K562 (cell line): ENCODE measurements at regions not wholly inside any gene's neighbourhood (a gene's known extent, or its start where the extent isn't known, plus 50 kb on each side); places are given as distances from the start of the nearest gene placed in this dataset.

Source experiments
- ATAC-seq: fragments of 200-7000 bp; cut with Tn5 transposase; 3 replicates; pipeline ENCODE4 v1.9.1; 2020; ENCODE audit warnings: moderate library complexity
- BruUV-seq: library from RNA; stranded (reverse); fragments of 400-500 nt; replicated peaks from 2 replicates; lab custom pipeline; 2021; lab: Mats Ljungman, UMichigan
- CTCF ChIA-PET: fragments of 300-600 bp; formaldehyde crosslinking; extraction: SDS; loops from one replicate; lab custom pipeline; 2021; ENCODE audit warnings: low intra/inter-chr PET ratio; lab: Yijun Ruan, JAX
- POLR2A ChIA-PET: fragments of 300-600, 350-650 bp; sonication (Branson Sonifier 250); formaldehyde crosslinking; extraction: SDS; loops from one replicate; lab custom pipeline; 2021; ENCODE audit warnings: antibody characterized with exemption, inconsistent platforms; lab: Yijun Ruan, JAX
- DNase-seq, 4 experiments: peaks; one replicate each; pipeline versions ENCODE4 v3.0.0 to v3.0.0-alpha.2; 2011 to 2018; ENCODE audit warnings: low spot score in 3 of 4, mixed read lengths in 3 of 4; ENCODE audit errors: extremely low read depth in 1 of 4
- FAIRE-seq: peaks from 2 replicates; lab custom pipeline; 2011; peaks lifted over from hg19 to GRCh38; lab: Jason Lieb, UNC
- H2AFZ ChIP-seq: 2 replicates; pipeline ENCODE4 v1.6.0; 2011; ENCODE audit warnings: low read depth, low read length, control low read depth, inconsistent platforms
- H3K27ac ChIP-seq: fragments of 200-600 bp; 3 replicates; pipeline ENCODE4 v1.8.0; 2011; ENCODE audit warnings: low read depth, mild to moderate bottlenecking, control low read depth, inconsistent platforms, low read length, moderate library complexity, mixed read lengths; ENCODE audit errors: extremely low read depth
- H3K27me3 ChIP-seq, 2 experiments: fragments of 300-600 bp in 1 of 2; 2 replicates in 1 of 2; 3 replicates in 1 of 2; pipeline versions ENCODE4 v1.6.0 to v1.8.0; 2011; ENCODE audit warnings: inconsistent platforms in 2 of 2, low read length in 2 of 2, mild to moderate bottlenecking in 1 of 2, mixed read lengths in 1 of 2, moderate library complexity in 1 of 2; ENCODE audit not compliant: control insufficient read depth in 2 of 2, insufficient read depth in 2 of 2
- H3K36me3 ChIP-seq: fragments of 300-600 bp; 3 replicates; pipeline ENCODE4 v1.8.0; 2011; ENCODE audit warnings: mild to moderate bottlenecking, low read length, inconsistent platforms; ENCODE audit not compliant: control insufficient read depth, insufficient read depth
- H3K4me1 ChIP-seq, 2 experiments: fragments of 200-600 bp in 1 of 2; replicated peaks in 1 of 2; 2 replicates in 1 of 2; 3 replicates in 1 of 2; pipeline versions ENCODE4 v1.5.1 to v1.8.0; 2011; ENCODE audit warnings: inconsistent platforms in 2 of 2, low read length in 2 of 2, mild to moderate bottlenecking in 1 of 2, mixed read lengths in 1 of 2, moderate library complexity in 1 of 2; ENCODE audit not compliant: control insufficient read depth in 2 of 2, insufficient read depth in 2 of 2
- H3K4me2 ChIP-seq: 2 replicates; pipeline ENCODE4 v1.6.1; 2011; ENCODE audit warnings: low read length, control low read depth, inconsistent platforms, mixed read lengths; ENCODE audit not compliant: insufficient read depth
- H3K4me3 ChIP-seq: fragments of 200-600 bp; sonication (generic), shearing (Covaris generic); 2 replicates; pipeline ENCODE4 v1.5.1; 2016; ENCODE audit warnings: control low read depth, inconsistent platforms
- H3K79me2 ChIP-seq: fragments of 200-600 bp; 3 replicates; pipeline ENCODE4 v1.8.0; 2011; ENCODE audit warnings: low read length, inconsistent platforms; ENCODE audit not compliant: control insufficient read depth, insufficient read depth
- H3K9ac ChIP-seq, 2 experiments: 2 replicates each; pipeline versions ENCODE4 v1.6.0 to v1.6.1; 2011; ENCODE audit warnings: low read depth in 2 of 2, low read length in 2 of 2, control low read depth in 1 of 2, inconsistent platforms in 1 of 2, mild to moderate bottlenecking in 1 of 2, mixed read lengths in 1 of 2; ENCODE audit not compliant: insufficient read depth in 1 of 2
- H3K9me1 ChIP-seq: one replicate; pipeline ENCODE4 v1.6.0; 2011; ENCODE audit warnings: inconsistent platforms, mild to moderate bottlenecking, low read length, moderate library complexity; ENCODE audit not compliant: control insufficient read depth, insufficient read depth
- H3K9me3 ChIP-seq: replicated peaks from 2 replicates; pipeline ENCODE4 v1.5.1; 2011; ENCODE audit warnings: low read depth, low read length, inconsistent platforms; ENCODE audit not compliant: control insufficient read depth, insufficient read depth
- H4K20me1 ChIP-seq: replicated peaks from 2 replicates; pipeline ENCODE4 v1.6.1; 2011; ENCODE audit warnings: low read length, inconsistent platforms, mixed read lengths; ENCODE audit not compliant: control insufficient read depth, insufficient read depth
- CREB3L1 ChIP-seq: fragments of 450-650 bp; IDR thresholded peaks from 2 replicates; pipeline ENCODE4 v1.6.1; 2014; ENCODE audit warnings: low read depth, mild to moderate bottlenecking, moderate library complexity, borderline replicate concordance
- FOXP4 ChIP-seq: sonication (generic); formaldehyde crosslinking; IDR thresholded peaks from 2 replicates; pipeline ENCODE4 v1.8.0; 2022; ENCODE audit warnings: mild to moderate bottlenecking, missing genetic modification reagents, borderline replicate concordance
- HDAC8 ChIP-seq: fragments of 450-650 bp; IDR thresholded peaks from 2 replicates; pipeline ENCODE4 v1.6.1; 2016; ENCODE audit warnings: mild to moderate bottlenecking, missing genetic modification characterization, moderate library complexity, missing compliant biosample characterization
- KAT7 ChIP-seq: sonication (generic); formaldehyde crosslinking; IDR thresholded peaks from 2 replicates; pipeline ENCODE4 v1.8.0; 2022; ENCODE audit warnings: missing genetic modification reagents, mild to moderate bottlenecking, borderline replicate concordance
- NFIC ChIP-seq: fragments of 450-650 bp; IDR thresholded peaks from 2 replicates; pipeline ENCODE4 v1.6.1; 2017; ENCODE audit warnings: mild to moderate bottlenecking, inconsistent platforms
- POU5F1 ChIP-seq: fragments of 150-350 bp; IDR thresholded peaks from 2 replicates; pipeline ENCODE4 v1.6.1; 2014; ENCODE audit warnings: borderline replicate concordance, low read length, low read depth, mild to moderate bottlenecking; ENCODE audit not compliant: partially characterized antibody
- RBM22 ChIP-seq: fragments of 200-400 bp; formaldehyde crosslinking; IDR thresholded peaks from 2 replicates; pipeline ENCODE4 v1.6.1; 2018; ENCODE audit warnings: low read length, low read depth; ENCODE audit not compliant: poor library complexity, severe bottlenecking
- TFAM ChIP-seq: fragments of 250-450 bp; sonication (Bioruptor Pico); conservative IDR thresholded peaks from 2 replicates; pipeline ENCODE4 v1.5.0; 2021; ENCODE audit warnings: mild to moderate bottlenecking, moderate library complexity
- USF2 ChIP-seq: sonication (generic); formaldehyde crosslinking; IDR thresholded peaks from 2 replicates; pipeline ENCODE4 v1.5.0; 2020; ENCODE audit warnings: missing genetic modification reagents
- ZBTB11 ChIP-seq, 3 experiments: fragments of 200-800 bp in 1 of 3; fragments of 250-450 bp in 1 of 3; fragments of 450-650 bp in 1 of 3; sonication (Bioruptor Pico) in 1 of 3; sonication (Bioruptor generic) in 1 of 3; formaldehyde crosslinking in 1 of 3; IDR thresholded peaks; 2 replicates each; pipeline versions ENCODE4 v1.6.1 to v1.8.0; 2016 to 2022; ENCODE audit warnings: mild to moderate bottlenecking in 2 of 3, missing genetic modification characterization in 2 of 3, missing compliant biosample characterization in 1 of 3, moderate library complexity in 1 of 3
- ZBTB2 ChIP-seq: fragments of 450-650 bp; IDR thresholded peaks from 2 replicates; pipeline ENCODE4 v1.6.1; 2016; ENCODE audit warnings: antibody characterized with exemption
- ZNF584 ChIP-seq: fragments of 200-800 bp; sonication (Bioruptor generic); IDR thresholded peaks from 2 replicates; pipeline ENCODE4 v1.6.1; 2016; ENCODE audit warnings: low read depth, mild to moderate bottlenecking, missing genetic modification characterization, missing compliant biosample characterization
- ZSCAN32 ChIP-seq: fragments of 450-650 bp; formaldehyde crosslinking; IDR thresholded peaks from 2 replicates; pipeline ENCODE4 v1.4.0; 2020; ENCODE audit warnings: mild to moderate bottlenecking, moderate library complexity
- WGBS: fragments of 100-300 bp; shearing (Covaris generic); methylation state at CpG from one replicate; pipeline ENCODE4 v1.1.6; 2016; ENCODE audit warnings: low coverage, mixed read lengths; ENCODE audit not compliant: insufficient coverage; ENCODE audit errors: missing lambda C conversion rate; 5-methylcytosine and 5-hydroxymethylcytosine counted together
- in situ Hi-C: fragments of 300-500 bp; cut with MboI; formaldehyde crosslinking; loops from 4 replicates; pipeline ENCODE4 v1.15.0; 2018; ENCODE audit warnings: inconsistent platforms, mixed read lengths
- intact Hi-C: fragments of 100-400 bp; cut with micrococcal nuclease; formaldehyde crosslinking; loops from 2 replicates; pipeline ENCODE4 v1.14.2; 2022

- H2AFZ ChIP-seq = no peak overlapping the region
- TF ChIP-seq CREB3L1 (no peak), RBM22 (no peak), KAT7 (no peak), ZBTB2 (no peak), NFIC (no peak), FOXP4 (CRISPR knock-in tag) (no peak), USF2 (CRISPR knock-in tag) (no peak), POU5F1 (no peak), ZBTB11 (CRISPR knock-in tag; IDR thresholded peaks at IDR 0.05) (no peak), ZNF584 (CRISPR knock-in tag) (no peak), ZSCAN32 (no peak), TFAM (CRISPR knock-in tag) (no peak), HDAC8 (tag) (no peak)
Measured at GRCh38 chr10:78830976-78831375, 237.8 kb upstream of the ZMIZ1 start.

More at GRCh38 chr10:78830976-78831375, 237.8 kb upstream of the ZMIZ1 start:
- Histone ChIP-seq H3K27ac (no peak overlapping the region), H3K4me3 (no peak overlapping the region), H3K4me2 (no peak overlapping the region), H3K9me1 (no peaks in the 10 kb centered on the region), H3K79me2 (no peaks in the 10 kb centered on the region), H3K9me3 (no peaks in the 10 kb centered on the region), H3K27me3 (peaks cover 22 to 57% of the 10 kb centered on the region in 2 experiments), H3K4me1 (no peaks in the 10 kb centered on the region), H3K36me3 (no peaks in the 10 kb centered on the region), H4K20me1 (no peaks in the 10 kb centered on the region), H3K9ac (no peak overlapping the region)
- ChIA-PET POLR2A (no interaction called here), CTCF (no interaction called here)
- DNase-seq = no peak
- intact Hi-C loops (no loop called here), in situ Hi-C loops (no loop called here)
- no TSS peak for BruUV-seq
- 0% methylated on average over 7 of the region's 7 CpGs for WGBS
- ATAC-seq = no peak
- FAIRE-seq = no peak
